H1 (cell line): ENCODE measurements at regions not wholly inside any gene's neighbourhood (a gene's known extent, or its start where the extent isn't known, plus 50 kb on each side); places are given as distances from the start of the nearest gene placed in this dataset.

Experiments
- ATF3 ChIP-seq: IDR thresholded peaks from 2 replicates; pipeline ENCODE4 v1.6.1; 2011; ENCODE audit warnings: low read depth, mild to moderate bottlenecking, low read length; ENCODE audit not compliant: insufficient read depth
- CEBPB ChIP-seq: IDR thresholded peaks from 2 replicates; pipeline ENCODE4 v1.6.1; 2012; ENCODE audit warnings: low read depth, low read length
- CHD2 ChIP-seq: IDR thresholded peaks from 2 replicates; pipeline ENCODE4 v1.6.1; 2012; ENCODE audit warnings: low read length, improper control_type of control experiment
- CTCF ChIP-seq, 3 experiments: IDR thresholded peaks; 1 replicate in 2 of 3; 2 replicates in 1 of 3; pipeline versions ENCODE4 v1.5.1 to v1.6.1; 2011; ENCODE audit warnings: low read length in 3 of 3, mild to moderate bottlenecking in 3 of 3, inconsistent platforms in 2 of 3, low read depth in 1 of 3, moderate library complexity in 1 of 3; ENCODE audit not compliant: insufficient read depth in 1 of 3; ENCODE audit errors: control extremely low read depth in 1 of 3
- FOSL1 ChIP-seq: IDR thresholded peaks from 2 replicates; pipeline ENCODE4 v1.6.1; 2011; ENCODE audit warnings: mild to moderate bottlenecking, low read depth, low read length, moderate library complexity; ENCODE audit not compliant: insufficient read depth
- HDAC6 ChIP-seq: IDR thresholded peaks from one replicate; pipeline ENCODE4 v1.7.1; 2012; ENCODE audit warnings: low read depth, mild to moderate bottlenecking, inconsistent platforms, low read length, moderate library complexity
- NRF1 ChIP-seq: IDR thresholded peaks from 2 replicates; pipeline ENCODE4 v1.6.1; 2011; ENCODE audit warnings: mild to moderate bottlenecking, low read depth, low read length, improper control_type of control experiment
- POLR2A ChIP-seq, 2 experiments: IDR thresholded peaks; 1 replicate in 1 of 2; 2 replicates in 1 of 2; pipeline ENCODE4 v1.6.1; 2011; ENCODE audit warnings: low read depth in 2 of 2, low read length in 2 of 2, mild to moderate bottlenecking in 2 of 2; ENCODE audit errors: control extremely low read depth in 1 of 2
- POLR2AphosphoS5 ChIP-seq: IDR thresholded peaks from 2 replicates; pipeline ENCODE4 v1.6.1; 2011; ENCODE audit warnings: low read depth, low read length
- RAD21 ChIP-seq, 2 experiments: IDR thresholded peaks in 1 of 2; conservative IDR thresholded peaks in 1 of 2; 2 replicates each; pipeline ENCODE4 v1.6.1; 2011; ENCODE audit warnings: low read depth in 2 of 2, low read length in 2 of 2, improper control_type of control experiment in 1 of 2, inconsistent platforms in 1 of 2, mild to moderate bottlenecking in 1 of 2, moderate library complexity in 1 of 2
- SAP30 ChIP-seq: fragments of 300-600 bp; sonication (generic); IDR thresholded peaks from 2 replicates; pipeline ENCODE4 v1.7.1; 2012; ENCODE audit warnings: low read length, moderate library complexity, mild to moderate bottlenecking, inconsistent platforms; ENCODE audit not compliant: insufficient read depth, insufficient replicate concordance
- SIN3A ChIP-seq, 2 experiments: IDR thresholded peaks in 1 of 2; conservative IDR thresholded peaks in 1 of 2; 2 replicates each; pipeline ENCODE4 v1.6.1; 2011 to 2012; ENCODE audit warnings: low read length in 2 of 2, improper control_type of control experiment in 1 of 2, low read depth in 1 of 2, mild to moderate bottlenecking in 1 of 2
- SP1 ChIP-seq: IDR thresholded peaks from 2 replicates; pipeline ENCODE4 v1.6.1; 2011; ENCODE audit warnings: low read depth, low read length
- SUZ12 ChIP-seq: fragments of 200-600 bp; sonication (generic); IDR thresholded peaks from 2 replicates; pipeline ENCODE4 v1.6.1; 2012; ENCODE audit warnings: mild to moderate bottlenecking, inconsistent platforms, low read length, moderate library complexity, mixed read lengths

- TF ChIP-seq CTCF (IDR thresholded peaks at IDR 0.05; ENCODE audit: control extremely low read depth in 1 of 3, insufficient read depth in 1 of 3, low read depth in 1 of 3, low read length in 3 of 3), result no peak
- no peak for TF ChIP-seq SUZ12
- no peak for TF ChIP-seq POLR2A (IDR thresholded peaks at IDR 0.05; ENCODE audit: control extremely low read depth in 1 of 2, low read depth in 2 of 2, low read length in 2 of 2)
- TF ChIP-seq HDAC6, result no peak
- no peak for TF ChIP-seq CHD2
- no peak for TF ChIP-seq POLR2AphosphoS5
- no peak for TF ChIP-seq FOSL1
- no peak for TF ChIP-seq CEBPB
- TF ChIP-seq ATF3, result no peak
- no peak for TF ChIP-seq NRF1
- TF ChIP-seq SAP30, result no peak
- no peak for TF ChIP-seq SP1
- TF ChIP-seq SIN3A (conservative IDR thresholded peaks at IDR 0.05 in 1 of 2, IDR thresholded peaks at IDR 0.05 in 1 of 2; ENCODE audit: low read depth in 1 of 2, low read length in 2 of 2), result no peak
- no peak for TF ChIP-seq RAD21 (IDR thresholded peaks at IDR 0.05 in 1 of 2, conservative IDR thresholded peaks at IDR 0.05 in 1 of 2; ENCODE audit: low read depth in 2 of 2, low read length in 2 of 2)
These were observed 459.7 kb downstream of the TBL1XR1 start for GRCh38 chr3:176737480-176738110.
